ENCODE measurements at regions not wholly inside any gene's neighbourhood (a gene's known extent, or its start where the extent isn't known, plus 50 kb on each side); places are given as distances from the start of the nearest gene placed in this dataset.
"Not testable (repeated sequence)": the region's sequence is repeated elsewhere in the genome, so short reads cannot be mapped to it uniquely, and the experiment has no call there.

- not testable (repeated sequence) for H3K27me3 ChIP-seq (ENCODE audit: control insufficient read depth in 2 of 2, insufficient read depth in 1 of 2, low read length in 1 of 2); H3K4me1 ChIP-seq (ENCODE audit: control insufficient read depth in 2 of 2, insufficient read depth in 2 of 2, low read length in 2 of 2); H3K4me3 ChIP-seq (ENCODE audit: low read length in 2 of 2); H3K9me3 ChIP-seq (ENCODE audit: control insufficient read depth in 2 of 2, insufficient read depth in 1 of 2, low read length in 1 of 2); DNase-seq (ENCODE audit: low read depth in 6 of 9, low spot score in 9 of 9); H3K36me3 ChIP-seq (ENCODE audit: control insufficient read depth in 2 of 2, insufficient read depth in 2 of 2, low read length in 1 of 2); H3K27ac ChIP-seq (ENCODE audit: low read depth in 1 of 2, low read length in 1 of 2)
- 96% methylated on average over 4 of the region's 4 CpGs for WGBS
These were observed 231.4 kb downstream of the CPS1 start for GRCh38 chr2:210787831-210788230.

GRCh38 chr2:210792000-210792399 is 235.6 kb downstream of the CPS1 start:
- Histone ChIP-seq H3K27ac (ENCODE audit: low read depth in 1 of 2, low read length in 1 of 2) (no peak overlapping the region), H3K4me3 (ENCODE audit: low read length in 2 of 2) (no peak overlapping the region), H3K9me3 (ENCODE audit: control insufficient read depth in 2 of 2, insufficient read depth in 1 of 2, low read length in 1 of 2) (no peaks in the 10 kb centered on the region), H3K27me3 (ENCODE audit: control insufficient read depth in 2 of 2, insufficient read depth in 1 of 2, low read length in 1 of 2) (no peaks in the 10 kb centered on the region), H3K4me1 (ENCODE audit: control insufficient read depth in 2 of 2, insufficient read depth in 2 of 2, low read length in 2 of 2) (no peaks in the 10 kb centered on the region), H3K36me3 (ENCODE audit: control insufficient read depth in 2 of 2, insufficient read depth in 2 of 2, low read length in 1 of 2) (no peaks in the 10 kb centered on the region)
- no peak for DNase-seq (ENCODE audit: low read depth in 6 of 9, low spot score in 9 of 9)
- WGBS = 81% methylated on average over 3 of the region's 3 CpGs

- WGBS = 96% methylated on average over 4 of the region's 4 CpGs
- DNase-seq (ENCODE audit: low read depth in 6 of 9, low spot score in 9 of 9) = no peak
- H3K27ac ChIP-seq (ENCODE audit: low read depth in 1 of 2, low read length in 1 of 2) = no peak overlapping the region
These were observed 239.1 kb downstream of the CPS1 start for GRCh38 chr2:210795506-210795905.

GRCh38 chr2:210798180-210798579 is 241.8 kb downstream of the CPS1 start:
- Histone ChIP-seq H3K27me3 (ENCODE audit: control insufficient read depth in 2 of 2, insufficient read depth in 1 of 2, low read length in 1 of 2) (no peaks in the 10 kb centered on the region), H3K4me1 (ENCODE audit: control insufficient read depth in 2 of 2, insufficient read depth in 2 of 2, low read length in 2 of 2) (no peaks in the 10 kb centered on the region), H3K27ac (ENCODE audit: low read depth in 1 of 2, low read length in 1 of 2) (no peak overlapping the region), H3K9me3 (ENCODE audit: control insufficient read depth in 2 of 2, insufficient read depth in 1 of 2, low read length in 1 of 2) (no peaks in the 10 kb centered on the region), H3K36me3 (ENCODE audit: control insufficient read depth in 2 of 2, insufficient read depth in 2 of 2, low read length in 1 of 2) (no peaks in the 10 kb centered on the region), H3K4me3 (ENCODE audit: low read length in 2 of 2) (no peak overlapping the region)
- DNase-seq (ENCODE audit: low read depth in 6 of 9, low spot score in 9 of 9) = no peak
- WGBS = 45% methylated on average over 1 of the region's 1 CpG

More at GRCh38 chr2:210795506-210795905, 239.1 kb downstream of the CPS1 start:
- H3K27me3 ChIP-seq (ENCODE audit: control insufficient read depth in 2 of 2, insufficient read depth in 1 of 2, low read length in 1 of 2) = no peaks in the 10 kb centered on the region
- H3K4me3 ChIP-seq (ENCODE audit: low read length in 2 of 2) = no peak overlapping the region
- H3K36me3 ChIP-seq (ENCODE audit: control insufficient read depth in 2 of 2, insufficient read depth in 2 of 2, low read length in 1 of 2) = no peaks in the 10 kb centered on the region
- H3K4me1 ChIP-seq (ENCODE audit: control insufficient read depth in 2 of 2, insufficient read depth in 2 of 2, low read length in 2 of 2) = no peaks in the 10 kb centered on the region
- H3K9me3 ChIP-seq (ENCODE audit: control insufficient read depth in 2 of 2, insufficient read depth in 1 of 2, low read length in 1 of 2) = no peaks in the 10 kb centered on the region

- no peak overlapping the region for H3K27ac ChIP-seq (ENCODE audit: low read depth in 1 of 2, low read length in 1 of 2)
- H3K36me3 ChIP-seq (ENCODE audit: control insufficient read depth in 2 of 2, insufficient read depth in 2 of 2, low read length in 1 of 2) = no peaks in the 10 kb centered on the region
- H3K4me3 ChIP-seq (ENCODE audit: low read length in 2 of 2) = no peak overlapping the region
- H3K4me1 ChIP-seq (ENCODE audit: control insufficient read depth in 2 of 2, insufficient read depth in 2 of 2, low read length in 2 of 2) = no peaks in the 10 kb centered on the region
- H3K27me3 ChIP-seq (ENCODE audit: control insufficient read depth in 2 of 2, insufficient read depth in 1 of 2, low read length in 1 of 2) = no peaks in the 10 kb centered on the region
- DNase-seq (ENCODE audit: low read depth in 6 of 9, low spot score in 9 of 9) = no peak
- WGBS = 88% methylated on average over 1 of the region's 1 CpG
- H3K9me3 ChIP-seq (ENCODE audit: control insufficient read depth in 2 of 2, insufficient read depth in 1 of 2, low read length in 1 of 2) = no peaks in the 10 kb centered on the region
These were observed 258.0 kb downstream of the CPS1 start for GRCh38 chr2:210814251-210815025.

- Histone ChIP-seq H3K27me3 (ENCODE audit: control insufficient read depth in 2 of 2, insufficient read depth in 1 of 2, low read length in 1 of 2) (no peaks in the 10 kb centered on the region), H3K27ac (ENCODE audit: low read depth in 1 of 2, low read length in 1 of 2) (no peak overlapping the region), H3K9me3 (ENCODE audit: control insufficient read depth in 2 of 2, insufficient read depth in 1 of 2, low read length in 1 of 2) (no peaks in the 10 kb centered on the region), H3K4me1 (ENCODE audit: control insufficient read depth in 2 of 2, insufficient read depth in 2 of 2, low read length in 2 of 2) (no peaks in the 10 kb centered on the region), H3K36me3 (ENCODE audit: control insufficient read depth in 2 of 2, insufficient read depth in 2 of 2, low read length in 1 of 2) (no peaks in the 10 kb centered on the region), H3K4me3 (ENCODE audit: low read length in 2 of 2) (no peak overlapping the region)
- no peak for DNase-seq (ENCODE audit: low read depth in 6 of 9, low spot score in 9 of 9)
- 88% methylated on average over 2 of the region's 2 CpGs for WGBS
These were observed 260.4 kb downstream of the CPS1 start for GRCh38 chr2:210816769-210817168.

- no peaks in the 10 kb centered on the region for H3K36me3 ChIP-seq (ENCODE audit: control insufficient read depth in 2 of 2, insufficient read depth in 2 of 2, low read length in 1 of 2)
- H3K4me1 ChIP-seq (ENCODE audit: control insufficient read depth in 2 of 2, insufficient read depth in 2 of 2, low read length in 2 of 2) = no peaks in the 10 kb centered on the region
- no peak overlapping the region for H3K4me3 ChIP-seq (ENCODE audit: low read length in 2 of 2)
- 87% methylated on average over 3 of the region's 3 CpGs for WGBS
- no peaks in the 10 kb centered on the region for H3K27me3 ChIP-seq (ENCODE audit: control insufficient read depth in 2 of 2, insufficient read depth in 1 of 2, low read length in 1 of 2)
- H3K9me3 ChIP-seq (ENCODE audit: control insufficient read depth in 2 of 2, insufficient read depth in 1 of 2, low read length in 1 of 2) = no peaks in the 10 kb centered on the region
- H3K27ac ChIP-seq (ENCODE audit: low read depth in 1 of 2, low read length in 1 of 2) = no peak overlapping the region
- DNase-seq (ENCODE audit: low read depth in 6 of 9, low spot score in 9 of 9) = no peak
These were observed 262.1 kb downstream of the CPS1 start for GRCh38 chr2:210818473-210818872.

- H3K4me3 ChIP-seq (ENCODE audit: low read length in 2 of 2) = no peak overlapping the region
- H3K9me3 ChIP-seq (ENCODE audit: control insufficient read depth in 2 of 2, insufficient read depth in 1 of 2, low read length in 1 of 2) = no peaks in the 10 kb centered on the region
- H3K36me3 ChIP-seq (ENCODE audit: control insufficient read depth in 2 of 2, insufficient read depth in 2 of 2, low read length in 1 of 2) = no peaks in the 10 kb centered on the region
- H3K4me1 ChIP-seq (ENCODE audit: control insufficient read depth in 2 of 2, insufficient read depth in 2 of 2, low read length in 2 of 2) = no peaks in the 10 kb centered on the region
- no peak overlapping the region for H3K27ac ChIP-seq (ENCODE audit: low read depth in 1 of 2, low read length in 1 of 2)
- DNase-seq (ENCODE audit: low read depth in 6 of 9, low spot score in 9 of 9) = no peak
- H3K27me3 ChIP-seq (ENCODE audit: control insufficient read depth in 2 of 2, insufficient read depth in 1 of 2, low read length in 1 of 2) = no peaks in the 10 kb centered on the region
These were observed 277.0 kb downstream of the CPS1 start for GRCh38 chr2:210833403-210833802.

GRCh38 chr2:210839034-210839433 is 282.6 kb downstream of the CPS1 start:
- no peak for DNase-seq (ENCODE audit: low read depth in 6 of 9, low spot score in 9 of 9)
- WGBS = 93% methylated on average over 4 of the region's 4 CpGs
- H3K4me3 ChIP-seq (ENCODE audit: low read length in 2 of 2) = no peak overlapping the region

More at GRCh38 chr2:210839034-210839433, 282.6 kb downstream of the CPS1 start:
- Histone ChIP-seq H3K27me3 (ENCODE audit: control insufficient read depth in 2 of 2, insufficient read depth in 1 of 2, low read length in 1 of 2) (no peaks in the 10 kb centered on the region), H3K27ac (ENCODE audit: low read depth in 1 of 2, low read length in 1 of 2) (no peak overlapping the region), H3K36me3 (ENCODE audit: control insufficient read depth in 2 of 2, insufficient read depth in 2 of 2, low read length in 1 of 2) (no peaks in the 10 kb centered on the region), H3K4me1 (ENCODE audit: control insufficient read depth in 2 of 2, insufficient read depth in 2 of 2, low read length in 2 of 2) (no peaks in the 10 kb centered on the region), H3K9me3 (ENCODE audit: control insufficient read depth in 2 of 2, insufficient read depth in 1 of 2, low read length in 1 of 2) (no peaks in the 10 kb centered on the region)

Measured in thymus (tissue), 11 donors.